ENCODE measurements at regions not wholly inside any gene's neighbourhood (a gene's known extent, or its start where the extent isn't known, plus 50 kb on each side); places are given as distances from the start of the nearest gene placed in this dataset.

- ChIA-PET POLR2A (no interaction called here), CTCF (interaction anchor here (0.7 kb wide), 1 partner anchor 20 kb away, joined by 3 read pairs; no protein-coding TSS in a partner anchor)
- no peak for DNase-seq (ENCODE audit: low read depth, low spot score)
Measured at GRCh38 chr12:19932413-19932812, 435.9 kb upstream of the PDE3A start.

DNA sequence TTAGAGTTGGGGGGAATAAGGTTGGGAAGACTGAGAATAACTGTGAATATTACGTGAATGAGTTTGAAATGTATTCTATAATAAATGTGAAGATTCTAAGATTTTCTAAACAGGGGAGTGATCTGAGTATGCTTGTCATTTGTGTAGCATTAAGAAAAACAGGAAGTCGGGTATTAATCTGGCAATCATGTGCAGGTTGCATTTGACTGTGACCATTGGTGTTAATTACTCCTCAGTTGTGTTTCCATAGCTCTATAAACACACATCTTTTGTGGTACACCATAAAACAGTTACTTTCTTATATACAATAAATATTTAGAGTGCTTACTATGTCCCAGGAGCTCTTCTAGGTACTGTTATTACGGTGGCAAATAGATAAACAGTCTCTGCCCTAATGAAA, 434.4 kb upstream of the PDE3A start:
- Histone ChIP-seq H3K4me3 (ENCODE audit: low read depth, low read length) (no peak overlapping the region), H3K27ac (ENCODE audit: low read depth, low read length) (no peak overlapping the region), H3K9me3 (ENCODE audit: control insufficient read depth, insufficient read depth, low read length) (no peaks in the 10 kb centered on the region), H3K27me3 (ENCODE audit: control insufficient read depth, insufficient read depth, low read length) (no peaks in the 10 kb centered on the region)
- ChIA-PET POLR2A (no interaction called here), CTCF (no interaction called here)
- TF ChIP-seq, protein P1, sequence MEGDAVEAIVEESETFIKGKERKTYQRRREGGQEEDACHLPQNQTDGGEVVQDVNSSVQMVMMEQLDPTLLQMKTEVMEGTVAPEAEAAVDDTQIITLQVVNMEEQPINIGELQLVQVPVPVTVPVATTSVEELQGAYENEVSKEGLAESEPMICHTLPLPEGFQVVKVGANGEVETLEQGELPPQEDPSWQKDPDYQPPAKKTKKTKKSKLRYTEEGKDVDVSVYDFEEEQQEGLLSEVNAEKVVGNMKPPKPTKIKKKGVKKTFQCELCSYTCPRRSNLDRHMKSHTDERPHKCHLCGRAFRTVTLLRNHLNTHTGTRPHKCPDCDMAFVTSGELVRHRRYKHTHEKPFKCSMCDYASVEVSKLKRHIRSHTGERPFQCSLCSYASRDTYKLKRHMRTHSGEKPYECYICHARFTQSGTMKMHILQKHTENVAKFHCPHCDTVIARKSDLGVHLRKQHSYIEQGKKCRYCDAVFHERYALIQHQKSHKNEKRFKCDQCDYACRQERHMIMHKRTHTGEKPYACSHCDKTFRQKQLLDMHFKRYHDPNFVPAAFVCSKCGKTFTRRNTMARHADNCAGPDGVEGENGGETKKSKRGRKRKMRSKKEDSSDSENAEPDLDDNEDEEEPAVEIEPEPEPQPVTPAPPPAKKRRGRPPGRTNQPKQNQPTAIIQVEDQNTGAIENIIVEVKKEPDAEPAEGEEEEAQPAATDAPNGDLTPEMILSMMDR (IDR thresholded peaks at IDR 0.05; ENCODE audit: low read depth, low read length): no peak
- DNase-seq (ENCODE audit: low read depth, low spot score): no peak

More at GRCh38 chr12:19932413-19932812, 435.9 kb upstream of the PDE3A start:
- no peak overlapping the region for H3K27ac ChIP-seq (ENCODE audit: low read depth, low read length)
- TF ChIP-seq, protein P1 (IDR thresholded peaks at IDR 0.05; ENCODE audit: low read depth, low read length): no peak
- H3K9me3 ChIP-seq (ENCODE audit: control insufficient read depth, insufficient read depth, low read length): no peaks in the 10 kb centered on the region
- H3K27me3 ChIP-seq (ENCODE audit: control insufficient read depth, insufficient read depth, low read length): no peaks in the 10 kb centered on the region
- no peak overlapping the region for H3K4me3 ChIP-seq (ENCODE audit: low read depth, low read length)

GRCh38 chr12:19937161-19937560, 431.2 kb upstream of the PDE3A start:
- no peak for DNase-seq (ENCODE audit: low read depth, low spot score)
- no peak overlapping the region for H3K27ac ChIP-seq (ENCODE audit: low read depth, low read length)
- H3K4me3 ChIP-seq (ENCODE audit: low read depth, low read length): no peak overlapping the region
- TF ChIP-seq, protein P1 (IDR thresholded peaks at IDR 0.05; ENCODE audit: low read depth, low read length): no peak
- POLR2A ChIA-PET: no interaction called here
- CTCF ChIA-PET: interaction anchor here (1.1 kb wide), 1 partner anchor 198 kb away, joined by 3 read pairs; no protein-coding TSS in a partner anchor
- no peaks in the 10 kb centered on the region for H3K27me3 ChIP-seq (ENCODE audit: control insufficient read depth, insufficient read depth, low read length)
- H3K9me3 ChIP-seq (ENCODE audit: control insufficient read depth, insufficient read depth, low read length): peaks cover 3% of the 10 kb centered on the region; the same call in 1 of the 2 replicates

DNA sequence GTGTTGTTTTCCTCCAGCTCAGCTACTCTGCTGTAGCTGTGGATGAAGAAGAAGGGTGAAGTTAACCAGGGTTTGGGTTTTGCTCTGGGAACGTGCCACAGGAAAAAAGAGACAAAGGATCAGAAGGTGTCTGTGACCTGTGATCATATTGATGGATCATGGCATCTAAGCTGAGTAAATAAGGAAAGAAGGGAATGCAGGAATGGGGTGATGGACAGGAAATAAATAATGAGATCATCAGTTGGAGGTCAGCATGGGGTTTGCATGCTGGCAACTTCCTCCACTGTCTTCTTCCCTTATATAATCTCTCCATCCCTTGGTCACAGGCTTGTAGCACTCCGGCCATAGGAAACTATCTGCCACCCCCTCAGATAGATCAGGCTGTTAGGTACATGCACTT, 430.3 kb upstream of the PDE3A start:
- Histone ChIP-seq H3K27me3 (ENCODE audit: control insufficient read depth, insufficient read depth, low read length) (no peaks in the 10 kb centered on the region), H3K4me3 (ENCODE audit: low read depth, low read length) (no peak overlapping the region), H3K9me3 (ENCODE audit: control insufficient read depth, insufficient read depth, low read length) (peaks cover 3% of the 10 kb centered on the region; the same call in 1 of the 2 replicates), H3K27ac (ENCODE audit: low read depth, low read length) (no peak overlapping the region)
- TF ChIP-seq, protein P1 (IDR thresholded peaks at IDR 0.05; ENCODE audit: low read depth, low read length): no peak
- ChIA-PET POLR2A (no interaction called here), CTCF (interaction anchor here (1.1 kb wide), 1 partner anchor 199 kb away, joined by 3 read pairs; no protein-coding TSS in a partner anchor)
- no peak for DNase-seq (ENCODE audit: low read depth, low spot score)

DNA sequence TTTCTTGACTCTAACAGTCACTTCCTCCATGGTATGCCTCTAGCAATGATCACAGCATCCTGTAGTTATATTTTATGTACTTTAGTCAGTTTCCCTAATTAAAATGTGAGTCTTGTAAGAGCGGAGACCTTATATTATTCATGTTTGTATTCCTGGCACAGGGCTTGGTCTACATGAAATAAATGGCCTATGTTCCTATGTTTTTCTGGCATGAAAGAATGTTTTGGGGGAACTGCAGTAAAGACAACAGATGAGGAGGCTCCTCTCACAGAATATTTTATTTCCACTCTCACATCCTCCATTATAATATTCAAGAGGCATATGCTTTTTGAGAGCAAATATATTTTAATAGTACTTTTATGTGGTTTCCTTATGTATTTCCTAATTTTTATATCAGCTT, 429.8 kb upstream of the PDE3A start:
- H3K27me3 ChIP-seq (ENCODE audit: control insufficient read depth, insufficient read depth, low read length): no peaks in the 10 kb centered on the region
- no peak for DNase-seq (ENCODE audit: low read depth, low spot score)
- H3K4me3 ChIP-seq (ENCODE audit: low read depth, low read length): no peak overlapping the region
- H3K27ac ChIP-seq (ENCODE audit: low read depth, low read length): no peak overlapping the region
- peaks cover 3% of the 10 kb centered on the region; the same call in 1 of the 2 replicates for H3K9me3 ChIP-seq (ENCODE audit: control insufficient read depth, insufficient read depth, low read length)
- ChIA-PET POLR2A (no interaction called here), CTCF (no interaction called here)
- TF ChIP-seq, protein P1 (IDR thresholded peaks at IDR 0.05; ENCODE audit: low read depth, low read length): no peak
